Fibroblast of skin of right biceps (primary cell): ENCODE measurements at regions not wholly inside any gene's neighbourhood (a gene's known extent, or its start where the extent isn't known, plus 50 kb on each side); places are given as distances from the start of the nearest gene placed in this dataset.
"Not testable (repeated sequence)": the region's sequence is repeated elsewhere in the genome, so short reads cannot be mapped to it uniquely, and the experiment has no call there.

Experiments
- DNase-seq: peaks from one replicate; pipeline ENCODE4 v3.0.0-alpha.2; 2013

GRCh38 chr17:68778726-68779125 is 176.5 kb downstream of the ABCA8 start:
- no peak for DNase-seq

GRCh38 chr17:68777856-68778694 is 176.9 kb upstream of the FAM20A start:
- DNase-seq, result no peak

GRCh38 chr17:68777243-68777855 is 176.2 kb upstream of the FAM20A start:
- DNase-seq, result peak; percentile 69

GRCh38 chr17:68776451-68776850 is 175.3 kb upstream of the FAM20A start:
- no peak for DNase-seq

- DNase-seq, result no peak
These were observed 174.8 kb upstream of the FAM20A start for GRCh38 chr17:68775969-68776368.

GRCh38 chr17:68775318-68775717 is 174.2 kb upstream of the FAM20A start:
- DNase-seq, result peak; percentile 49

GRCh38 chr17:68771867-68772515 is 170.8 kb upstream of the FAM20A start:
- peak; percentile 55 for DNase-seq

- no peak for DNase-seq
These were observed 167.6 kb upstream of the FAM20A start for GRCh38 chr17:68768804-68769203.

- no peak for DNase-seq
These were observed 165.5 kb upstream of the FAM20A start for GRCh38 chr17:68766640-68767039.

- DNase-seq, result peak; percentile 34
These were observed 162.4 kb upstream of the FAM20A start for GRCh38 chr17:68763562-68763961.

GRCh38 chr17:68762911-68763310 is 161.7 kb upstream of the FAM20A start:
- DNase-seq, result no peak

GRCh38 chr17:68760141-68760475 is 158.9 kb upstream of the FAM20A start:
- no peak for DNase-seq

- peak; percentile 88 for DNase-seq
These were observed 158.4 kb upstream of the FAM20A start for GRCh38 chr17:68759343-68760140.

GRCh38 chr17:68759002-68759342 is 157.8 kb upstream of the FAM20A start:
- DNase-seq, result no peak

- DNase-seq, result not testable (repeated sequence)
These were observed 156.9 kb upstream of the FAM20A start for GRCh38 chr17:68757866-68758757.

GRCh38 chr17:68753985-68754769 is 153.0 kb upstream of the FAM20A start:
- DNase-seq, result no peak

- no peak for DNase-seq
These were observed 149.0 kb upstream of the FAM20A start for GRCh38 chr17:68750208-68750562.

- no peak for DNase-seq
These were observed 148.4 kb upstream of the FAM20A start for GRCh38 chr17:68749349-68750207.

- DNase-seq, result no peak
These were observed 147.2 kb upstream of the FAM20A start for GRCh38 chr17:68748381-68748780.
